ENCODE measurements at regions not wholly inside any gene's neighbourhood (a gene's known extent, or its start where the extent isn't known, plus 50 kb on each side); places are given as distances from the start of the nearest gene placed in this dataset.

GRCh38 chr10:30759423-30759822 is 129.9 kb upstream of the LYZL2 start:
- TF ChIP-seq CTCF (IDR thresholded peaks at IDR 0.05) (no peak), POLR2A (IDR thresholded peaks at IDR 0.05) (no peak)
